HG03432 (cell line): ENCODE measurements at regions not wholly inside any gene's neighbourhood (a gene's known extent, or its start where the extent isn't known, plus 50 kb on each side); places are given as distances from the start of the nearest gene placed in this dataset.

ENCODE experiments used
- ATAC-seq: cut with Tn5 transposase; IDR thresholded peaks from one replicate; pipeline ENCODE4 v1.9.1; 2021; ENCODE audit warnings: mild to moderate bottlenecking, moderate library complexity; ENCODE audit not compliant: unreplicated experiment

DNA sequence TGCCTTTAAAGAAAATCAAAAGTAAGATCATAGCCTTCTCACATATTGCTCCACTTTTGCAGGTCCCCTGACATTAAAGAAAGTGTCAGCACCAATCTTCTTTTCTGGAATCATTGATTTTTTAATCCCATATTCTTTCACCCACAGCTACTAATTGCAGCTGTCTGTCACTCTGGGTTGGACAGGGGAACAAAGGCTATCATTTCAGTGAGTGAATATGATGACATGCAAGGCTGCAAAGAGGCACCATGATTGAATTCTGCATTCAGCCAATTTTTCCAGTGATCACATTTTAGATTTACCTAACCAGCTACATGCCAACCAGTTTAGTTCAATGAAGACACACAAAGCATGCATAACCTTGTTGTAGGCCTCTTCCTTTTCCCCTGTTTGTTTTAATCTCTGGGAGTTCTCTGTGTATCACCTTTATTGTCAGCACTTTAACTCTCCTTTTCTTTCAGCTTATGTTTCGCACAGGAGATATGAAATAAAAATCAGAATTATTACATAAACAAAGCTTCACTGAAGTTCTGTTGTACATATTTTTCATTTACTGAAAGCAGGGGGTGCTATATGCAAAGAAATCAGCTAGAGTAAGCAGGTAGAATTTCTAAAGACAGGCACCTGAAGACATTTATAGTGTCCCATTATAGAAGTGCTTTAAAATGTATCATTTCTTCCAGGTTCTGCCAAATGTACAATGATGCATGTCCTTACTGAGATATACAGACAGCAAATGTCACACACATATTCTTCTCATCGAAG lies 584.8 kb downstream of the PLA2G4A start:
- no peak for ATAC-seq

DNA sequence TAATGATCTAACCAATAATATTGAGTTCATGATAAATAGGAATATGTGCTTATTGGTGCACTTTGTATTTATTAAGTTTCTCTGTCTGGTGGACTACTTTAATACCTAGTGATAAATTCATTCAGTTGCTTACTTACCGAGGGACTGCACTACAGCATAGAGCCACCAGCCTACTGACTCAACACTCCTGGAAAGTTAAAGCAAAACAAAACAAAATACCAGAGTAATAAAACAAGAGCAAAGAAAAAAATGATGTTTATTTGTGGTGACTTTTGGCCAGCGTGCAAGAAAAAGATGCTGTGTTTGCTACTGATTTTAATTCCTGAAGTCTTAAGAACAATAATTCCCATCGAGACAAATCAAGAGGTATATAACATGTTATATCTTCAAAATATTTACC lies 586.3 kb downstream of the PLA2G4A start:
- ATAC-seq = no peak

DNA sequence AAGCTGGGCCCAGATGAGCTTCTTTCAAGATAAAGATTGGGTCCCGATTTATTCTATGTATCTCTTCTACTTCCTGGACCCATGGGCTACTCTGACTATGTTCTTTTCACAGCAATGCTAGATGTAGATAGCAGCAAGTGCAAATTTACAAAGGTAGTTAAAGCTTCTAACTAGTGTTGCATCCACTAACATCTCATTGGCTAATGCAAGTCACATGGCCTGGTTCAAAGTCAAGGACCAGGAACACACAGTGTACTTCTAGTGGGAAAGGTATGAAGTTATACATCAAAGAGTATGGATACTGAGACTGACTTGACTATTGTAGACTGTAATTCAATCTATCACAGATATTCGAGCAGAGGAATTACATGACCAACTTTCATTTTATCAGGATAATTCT lies 588.8 kb downstream of the PLA2G4A start:
- no peak for ATAC-seq

DNA sequence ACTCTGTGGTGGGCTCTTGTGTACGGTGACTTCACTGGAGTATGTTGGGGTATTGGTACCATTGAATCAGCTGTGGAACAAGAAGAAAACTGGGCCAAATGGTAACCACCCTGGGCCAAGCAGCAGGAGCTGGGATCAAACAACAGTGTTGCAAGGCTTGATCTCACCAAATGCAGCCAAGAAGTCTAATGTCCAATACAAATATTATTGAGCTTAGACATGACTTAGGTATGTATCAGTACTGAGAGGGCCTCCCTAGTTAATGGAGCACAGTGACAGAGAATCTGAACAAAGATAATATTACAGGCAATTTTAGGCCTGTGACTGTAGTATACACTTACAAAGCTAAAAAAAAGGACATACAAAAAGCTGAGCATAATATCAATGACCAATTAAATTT lies 604.8 kb downstream of the PLA2G4A start:
- no peak for ATAC-seq

DNA sequence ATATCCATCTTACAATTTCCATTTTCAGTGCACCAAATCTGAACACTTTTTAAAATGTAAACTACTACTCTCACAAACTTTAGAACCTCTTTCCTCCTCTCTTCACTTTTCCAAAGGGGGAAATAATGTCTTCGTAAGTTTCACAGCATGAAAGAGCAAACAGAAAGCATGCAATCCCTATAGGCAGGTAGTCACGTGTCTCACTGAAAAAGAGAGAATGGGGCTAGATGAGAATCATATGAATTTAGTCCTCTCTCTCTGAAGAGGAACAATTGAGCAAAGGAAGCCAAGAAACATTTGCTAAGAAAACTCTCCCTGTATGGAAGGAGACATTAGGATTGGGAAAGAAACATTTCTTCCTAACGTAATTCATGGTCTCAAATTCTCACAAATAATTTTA lies 613.9 kb downstream of the PLA2G4A start:
- ATAC-seq = no peak

DNA sequence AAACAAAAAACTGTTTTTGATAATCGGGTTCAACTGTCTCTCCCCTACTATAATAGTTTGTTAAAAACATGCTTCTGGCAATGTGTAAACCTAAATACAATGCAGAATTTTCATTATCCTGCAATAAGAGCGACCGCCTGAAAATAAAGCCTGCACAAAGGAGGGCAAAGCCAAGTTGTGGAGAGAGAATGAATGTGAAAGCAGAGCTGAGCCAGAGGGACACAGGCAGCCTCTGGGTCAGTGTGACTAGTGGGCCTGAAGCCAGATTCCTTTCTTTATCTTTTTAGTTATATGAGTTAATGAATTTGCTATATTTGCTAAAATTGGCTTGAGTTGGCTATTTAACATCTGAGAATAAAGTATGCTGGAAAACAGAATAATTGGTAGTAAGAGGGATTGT lies 615.2 kb downstream of the PLA2G4A start:
- ATAC-seq = no peak

DNA sequence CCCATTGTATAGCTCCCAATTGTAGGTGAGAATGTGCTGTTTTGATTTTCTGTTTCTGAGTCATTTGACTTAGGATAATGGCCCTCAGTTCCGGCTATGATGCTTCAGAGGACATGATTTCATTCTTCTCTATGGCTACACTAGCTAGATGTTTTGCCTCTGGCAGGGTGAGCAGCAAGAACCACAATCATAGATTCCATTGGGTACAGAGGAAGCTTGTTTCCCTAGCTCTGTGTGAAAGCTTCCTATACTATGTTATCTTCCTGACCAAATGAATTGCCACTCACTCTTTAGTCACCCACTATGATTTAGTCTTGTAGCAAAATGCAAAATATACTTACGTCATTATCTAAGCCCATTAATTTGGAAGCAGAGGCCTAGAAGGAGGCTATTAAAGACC lies 616.3 kb downstream of the PLA2G4A start:
- ATAC-seq = no peak

DNA sequence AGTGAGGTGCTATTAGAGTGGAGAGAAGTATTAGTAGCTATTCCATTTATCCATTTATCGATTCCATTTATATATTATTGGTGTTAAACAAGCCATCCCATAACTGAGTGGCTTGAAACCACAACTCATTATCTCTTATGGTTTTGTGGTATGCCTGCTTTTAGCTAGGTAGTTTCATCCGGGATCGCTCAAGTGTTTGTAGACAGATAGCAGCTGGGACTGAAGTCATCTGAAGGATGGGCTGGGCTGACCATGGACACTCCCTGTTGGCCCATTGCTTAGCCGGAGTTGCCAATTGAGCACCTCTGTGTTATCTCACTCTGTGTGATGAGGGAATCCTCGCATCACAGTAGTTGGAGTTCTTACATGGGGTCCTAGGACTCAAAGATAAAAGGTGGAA lies 622.5 kb downstream of the PLA2G4A start:
- no peak for ATAC-seq

DNA sequence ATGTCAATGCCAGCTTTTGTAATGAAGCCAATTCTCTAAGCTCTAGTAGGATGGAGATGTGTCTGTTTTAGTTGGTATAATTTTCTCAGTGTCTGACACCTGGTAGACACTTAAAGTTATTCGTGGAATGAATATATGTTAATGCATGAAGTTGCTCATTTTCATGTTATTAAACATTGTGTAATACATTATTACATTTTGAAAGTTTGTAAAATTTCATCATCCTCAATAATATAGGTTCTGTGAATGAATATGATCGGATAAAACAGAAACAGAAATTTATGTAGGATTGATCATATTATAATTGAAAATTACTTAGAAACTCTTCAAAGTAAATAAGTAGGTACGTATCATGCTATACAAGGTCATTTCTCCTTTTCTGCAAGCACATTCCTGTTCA lies 625.3 kb downstream of the PLA2G4A start:
- ATAC-seq = no peak

DNA sequence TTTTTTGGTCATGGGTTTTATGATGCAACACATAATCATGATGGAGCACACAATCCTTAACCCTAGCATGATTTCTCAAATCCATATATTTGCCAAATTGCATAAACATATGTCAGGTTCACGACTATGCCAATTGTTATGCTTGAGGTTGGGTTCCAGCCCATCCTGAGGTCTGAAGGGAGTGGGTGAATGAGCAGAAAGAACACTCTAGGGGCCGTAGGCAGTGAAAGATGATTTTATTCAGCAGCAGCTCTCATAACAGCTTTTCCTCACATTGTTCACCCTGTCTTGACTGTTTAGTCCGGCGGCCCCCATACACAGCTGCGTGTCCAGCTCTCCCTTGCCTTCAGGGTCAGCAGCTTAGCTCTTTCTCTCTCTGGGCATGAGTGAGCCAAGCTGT lies 627.7 kb downstream of the PLA2G4A start:
- ATAC-seq = no peak

DNA sequence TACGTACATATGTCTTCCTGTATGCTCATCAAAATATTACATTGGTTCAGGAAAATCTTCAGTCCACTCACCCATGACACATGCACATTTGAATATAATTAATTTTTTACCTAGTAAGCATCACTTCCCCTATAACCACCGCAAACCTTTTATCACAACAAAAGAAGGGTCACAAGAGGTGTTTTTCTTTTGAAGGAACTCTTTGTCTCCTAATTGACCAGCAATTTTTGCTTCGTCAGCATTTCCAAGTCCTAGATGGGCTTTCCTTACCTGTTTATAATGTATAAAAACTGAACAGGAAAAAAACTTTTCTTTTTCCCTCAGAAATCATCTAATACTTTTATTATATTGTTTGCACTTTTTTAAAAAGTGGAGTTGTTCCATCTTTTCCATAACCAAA lies 631.3 kb downstream of the PLA2G4A start:
- ATAC-seq = no peak

DNA sequence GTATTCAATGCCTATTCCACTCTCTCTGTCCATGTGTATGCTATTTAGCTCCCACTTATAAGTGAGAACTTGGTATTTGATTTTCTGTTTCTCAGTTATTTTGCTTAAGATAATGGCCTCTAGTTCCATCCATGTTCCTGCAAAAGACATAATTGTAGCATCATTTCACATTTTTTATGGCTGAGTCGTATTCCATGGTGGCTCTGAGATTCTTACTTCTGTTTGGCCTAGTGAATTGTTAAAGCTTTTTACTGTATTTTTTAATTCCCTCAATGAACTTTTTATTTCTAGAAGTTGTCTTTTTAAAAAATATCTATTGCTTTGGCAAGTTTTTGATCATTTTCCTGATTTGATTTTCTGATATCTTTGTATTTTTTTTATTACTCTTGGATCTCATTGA lies 635.6 kb downstream of the PLA2G4A start:
- no peak for ATAC-seq

DNA sequence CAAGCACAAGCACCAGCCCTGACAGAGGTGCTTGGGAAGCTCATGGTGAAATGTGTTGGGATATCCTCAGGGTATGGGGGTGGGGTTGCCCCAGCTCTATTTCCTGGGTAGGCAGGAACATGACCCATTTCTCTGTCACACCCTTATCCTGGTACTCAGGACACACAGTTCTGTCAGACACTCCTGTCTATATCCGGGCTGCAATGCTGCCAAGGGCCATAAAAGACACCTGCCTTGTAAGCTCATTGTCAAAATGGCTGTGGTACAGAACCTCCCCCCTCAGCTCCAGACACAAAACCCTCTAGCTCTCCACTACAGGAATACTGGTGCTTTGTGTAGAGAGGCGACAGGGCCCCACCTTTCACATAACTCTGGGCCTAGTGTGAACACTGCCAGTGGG lies 636.7 kb downstream of the PLA2G4A start:
- no peak for ATAC-seq

DNA sequence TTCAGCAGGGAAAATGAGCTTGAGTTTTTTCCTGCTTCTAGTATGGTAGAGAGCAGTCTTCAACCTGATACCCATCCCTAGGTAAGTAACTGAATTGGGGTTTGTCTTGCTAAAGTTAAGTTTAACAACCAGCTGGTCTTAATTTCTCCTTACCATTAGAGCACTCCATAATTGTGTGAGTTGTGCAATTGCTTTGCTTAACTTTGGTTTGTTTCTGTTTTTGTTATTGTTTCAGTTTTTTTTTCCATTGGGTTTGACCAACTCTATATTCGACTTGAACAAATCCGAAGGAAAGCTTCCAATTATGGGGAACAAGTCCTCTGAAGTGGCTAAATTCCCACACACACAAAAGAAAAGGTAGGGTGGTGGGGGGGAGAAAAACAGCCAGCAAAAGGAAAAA lies 641.1 kb downstream of the PLA2G4A start:
- ATAC-seq = no peak

DNA sequence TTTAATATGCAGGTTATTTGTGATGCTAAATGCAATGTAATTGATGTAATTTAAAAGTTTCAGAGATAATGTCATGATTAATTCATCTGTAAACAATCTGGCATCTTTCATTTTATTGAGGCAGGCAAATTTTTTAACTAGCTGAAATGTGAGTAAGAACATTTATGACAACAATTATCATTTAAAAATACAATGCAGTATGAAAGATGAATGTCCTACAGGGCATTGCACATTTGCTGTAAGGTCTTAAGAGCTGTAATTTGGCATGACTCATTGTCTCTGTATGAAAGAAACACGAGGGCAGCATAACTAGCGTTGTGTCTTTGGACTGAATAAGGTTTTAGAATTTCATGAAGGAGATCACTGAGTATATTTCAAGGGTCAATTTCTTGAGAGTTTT lies 642.8 kb downstream of the PLA2G4A start:
- ATAC-seq = no peak

DNA sequence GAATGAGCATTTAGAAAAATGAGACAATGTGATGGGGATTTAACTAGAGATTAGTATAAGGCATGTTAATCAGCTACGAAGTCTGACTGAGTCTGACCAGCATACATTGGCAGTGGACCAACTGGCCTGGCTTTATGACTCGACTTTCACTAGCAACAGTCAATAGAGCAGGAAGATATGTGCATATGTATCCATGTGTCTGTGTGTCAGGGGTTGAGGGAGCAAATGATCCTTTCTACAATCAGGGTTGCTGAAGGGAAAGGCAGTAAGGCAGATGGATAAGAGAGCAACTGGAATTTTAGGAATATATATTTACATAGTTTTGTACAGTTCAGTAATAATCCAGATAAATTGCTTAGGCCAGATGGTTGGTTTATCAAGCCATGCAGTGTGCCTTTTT lies 645.6 kb downstream of the PLA2G4A start:
- no peak for ATAC-seq

DNA sequence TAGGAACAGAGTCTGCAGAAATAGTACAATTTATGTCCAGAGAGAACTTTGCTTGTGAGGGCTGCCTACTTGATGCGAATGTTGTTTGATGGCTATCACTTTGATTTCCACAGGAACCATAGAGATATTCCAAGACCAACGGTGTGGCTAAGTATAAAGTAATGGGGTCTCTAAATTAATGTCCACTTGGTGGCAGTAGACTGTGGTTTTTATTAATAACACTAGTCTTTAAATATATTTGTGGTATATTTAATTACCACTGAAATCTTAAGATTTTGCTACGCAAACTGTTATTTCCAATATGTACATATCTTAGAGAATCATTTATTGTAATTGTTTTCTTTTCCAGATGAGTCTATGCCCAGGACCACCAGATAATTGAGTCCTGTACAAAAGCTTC lies 647.9 kb downstream of the PLA2G4A start:
- no peak for ATAC-seq

DNA sequence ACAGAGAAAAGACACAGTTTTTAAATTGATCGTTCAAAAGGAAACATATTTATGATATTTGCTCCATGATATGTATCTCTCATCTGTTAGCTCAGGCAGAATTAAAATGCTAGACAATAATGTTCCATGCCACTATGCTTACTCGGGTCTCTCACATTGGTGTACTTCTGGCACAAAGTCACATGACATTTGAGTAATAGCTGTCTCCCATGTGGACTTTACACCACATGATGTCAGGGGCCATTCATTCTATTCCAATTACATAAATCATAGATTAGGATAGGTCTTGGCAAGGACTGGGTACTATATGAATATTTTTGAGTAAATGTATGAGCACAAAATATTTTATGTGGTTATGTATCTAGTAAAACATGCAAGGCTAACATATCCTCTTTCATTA lies 648.4 kb downstream of the PLA2G4A start:
- ATAC-seq = no peak

DNA sequence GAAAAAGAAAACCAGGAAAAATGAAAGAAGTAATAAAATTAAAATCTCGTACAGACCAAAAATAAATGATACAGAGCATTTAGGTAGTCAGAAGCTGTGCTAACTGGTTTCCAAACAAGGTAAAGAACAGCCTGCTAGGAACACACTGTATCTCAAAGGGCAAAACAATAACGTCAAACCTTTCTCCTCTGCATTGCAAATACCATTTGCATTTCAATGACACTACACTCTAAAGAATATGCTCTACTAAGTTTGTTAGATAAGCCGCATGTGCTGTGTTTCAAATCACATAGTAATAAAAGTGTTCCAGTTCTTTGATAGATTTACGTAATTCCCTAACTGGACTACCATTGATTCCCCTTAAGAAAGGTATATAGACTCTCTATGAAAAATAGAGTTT lies 648.8 kb downstream of the PLA2G4A start:
- ATAC-seq = no peak

DNA sequence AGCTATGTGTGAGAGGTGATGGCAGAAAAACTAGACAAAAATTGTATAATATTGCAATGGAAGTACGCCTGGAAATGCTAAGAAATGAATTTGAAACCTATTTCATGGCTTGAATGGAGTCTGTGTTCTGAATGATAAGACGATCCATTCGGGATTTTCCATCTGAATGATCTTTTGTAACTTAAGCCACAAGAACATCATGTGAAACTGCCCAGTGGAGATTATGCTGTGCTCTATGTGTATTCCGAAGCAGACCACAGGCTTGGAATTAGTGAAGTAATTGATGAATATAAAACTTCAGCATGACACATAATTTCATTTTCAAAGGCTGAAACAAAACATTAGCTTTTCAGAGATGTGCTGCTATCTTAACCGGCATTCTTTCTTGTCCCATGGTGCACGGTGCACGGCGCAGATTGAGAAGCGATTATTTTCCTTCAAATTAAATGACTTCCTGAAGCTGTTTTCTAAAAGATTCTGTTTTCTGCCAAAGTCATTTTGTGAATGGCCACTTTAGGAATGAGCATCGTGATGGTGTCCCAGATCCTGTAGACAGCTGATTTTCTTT lies 652.9 kb downstream of the PLA2G4A start:
- ATAC-seq = no peak

DNA sequence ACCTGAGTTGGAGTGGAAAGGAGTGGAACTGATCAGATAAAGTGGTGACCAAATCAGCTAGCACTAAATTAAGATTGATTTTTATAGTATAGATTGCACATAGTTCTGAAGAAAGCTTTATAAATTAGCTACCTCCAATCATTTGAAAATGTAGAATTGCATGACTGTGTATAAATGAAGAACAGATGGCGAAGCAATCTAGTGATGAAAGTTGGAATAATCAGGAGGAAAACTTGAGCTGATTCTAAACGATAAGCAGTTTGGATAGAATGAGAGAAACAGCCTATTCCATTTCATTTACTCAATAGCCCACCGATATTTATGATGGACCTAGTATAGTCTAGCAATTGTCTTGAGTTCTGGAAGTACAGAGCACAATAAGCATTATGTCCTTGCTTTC lies 661.5 kb downstream of the PLA2G4A start:
- no peak for ATAC-seq

DNA sequence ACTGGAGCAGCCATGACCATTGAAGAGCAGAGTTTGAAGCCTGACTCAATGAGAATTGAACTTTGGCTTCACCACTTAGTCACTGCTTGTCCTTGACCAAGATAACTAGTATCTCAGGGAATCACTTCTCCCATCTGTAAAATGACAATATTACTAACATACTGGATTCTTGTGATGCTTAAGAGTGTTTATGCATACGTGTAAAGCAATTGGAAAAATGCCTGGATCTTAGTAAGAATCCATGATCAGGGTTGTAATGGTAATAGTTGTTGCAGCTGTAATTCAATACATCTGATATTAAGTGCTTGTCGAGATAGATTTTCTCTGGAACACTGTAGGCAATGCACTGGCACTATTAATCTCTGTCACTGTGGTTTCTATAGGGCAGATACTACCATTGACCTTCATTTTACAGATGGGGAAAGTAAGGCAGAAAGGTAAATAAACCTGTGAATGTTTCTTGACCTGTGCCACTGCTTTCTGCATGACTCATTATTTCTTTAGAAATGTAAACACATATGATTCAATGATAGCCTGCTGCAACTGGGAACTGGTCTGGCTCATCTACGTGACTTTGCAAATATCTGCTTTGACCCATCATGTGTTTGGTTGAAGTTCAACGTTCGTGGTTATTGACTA lies 662.5 kb downstream of the PLA2G4A start:
- no peak for ATAC-seq

DNA sequence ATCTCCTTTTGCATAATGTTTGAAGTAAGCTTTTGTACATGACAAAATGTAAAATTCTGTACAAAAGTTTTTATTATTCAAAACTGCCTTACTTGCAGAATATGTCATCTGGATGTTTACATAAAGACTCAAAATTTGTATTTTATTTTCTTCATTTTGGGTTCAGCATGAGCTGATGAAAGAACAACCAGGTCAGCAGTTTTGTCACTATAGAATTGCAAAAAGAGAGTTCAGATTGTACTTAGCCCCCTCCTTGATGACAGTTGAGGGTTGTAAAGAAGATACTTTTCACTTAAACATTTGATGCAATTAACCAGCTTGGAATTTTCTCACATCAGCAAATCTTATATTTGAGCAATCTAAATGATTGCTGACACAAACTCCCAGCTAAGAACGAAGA lies 669.3 kb downstream of the PLA2G4A start:
- ATAC-seq = no peak
